ENCODE measurements at regions not wholly inside any gene's neighbourhood (a gene's known extent, or its start where the extent isn't known, plus 50 kb on each side); places are given as distances from the start of the nearest gene placed in this dataset.

GRCh38 chrX:45258731-45259402, 58.2 kb upstream of the DIPK2B start:
- DNase-seq (ENCODE audit: insufficient read length, low spot score) (no peak), FAIRE-seq (no peak)
- no peak for TF ChIP-seq POLR2A (IDR thresholded peaks at IDR 0.05; ENCODE audit: low read depth, low read length)

Data from H54 (cell line).